Stomach (tissue), 4 donors: ENCODE measurements at regions not wholly inside any gene's neighbourhood (a gene's known extent, or its start where the extent isn't known, plus 50 kb on each side); places are given as distances from the start of the nearest gene placed in this dataset.

Experiments
- EP300 ChIP-seq: sonication (generic); formaldehyde crosslinking; IDR thresholded peaks from one replicate; pipeline ENCODE4 v1.6.1; 2017; ENCODE audit warnings: antibody characterized with exemption
- POLR2A ChIP-seq, 4 donors: fragments of 450-650 bp; IDR thresholded peaks; one replicate each; pipeline ENCODE4 v1.6.1; 2016; ENCODE audit warnings: antibody characterized with exemption in 4 of 4, control low read depth in 2 of 4, mild to moderate bottlenecking in 1 of 4, moderate library complexity in 1 of 4
- POLR2AphosphoS5 ChIP-seq, 3 donors: sonication (generic); formaldehyde crosslinking; IDR thresholded peaks; one replicate each; pipeline ENCODE4 v1.6.1; 2016; ENCODE audit warnings: antibody characterized with exemption in 3 of 3
- TF ChIP-seq, protein P1 (sequence below), 7 experiments: fragments of 450-650 bp in 4 of 7; fragments of 200-600 bp in 3 of 7; sonication (generic) in 3 of 7; IDR thresholded peaks; one replicate each; pipeline ENCODE4 v1.5.1; 2016 to 2019; ENCODE audit warnings: antibody characterized with exemption in 7 of 7, control low read depth in 2 of 7, mild to moderate bottlenecking in 1 of 7

DNA sequence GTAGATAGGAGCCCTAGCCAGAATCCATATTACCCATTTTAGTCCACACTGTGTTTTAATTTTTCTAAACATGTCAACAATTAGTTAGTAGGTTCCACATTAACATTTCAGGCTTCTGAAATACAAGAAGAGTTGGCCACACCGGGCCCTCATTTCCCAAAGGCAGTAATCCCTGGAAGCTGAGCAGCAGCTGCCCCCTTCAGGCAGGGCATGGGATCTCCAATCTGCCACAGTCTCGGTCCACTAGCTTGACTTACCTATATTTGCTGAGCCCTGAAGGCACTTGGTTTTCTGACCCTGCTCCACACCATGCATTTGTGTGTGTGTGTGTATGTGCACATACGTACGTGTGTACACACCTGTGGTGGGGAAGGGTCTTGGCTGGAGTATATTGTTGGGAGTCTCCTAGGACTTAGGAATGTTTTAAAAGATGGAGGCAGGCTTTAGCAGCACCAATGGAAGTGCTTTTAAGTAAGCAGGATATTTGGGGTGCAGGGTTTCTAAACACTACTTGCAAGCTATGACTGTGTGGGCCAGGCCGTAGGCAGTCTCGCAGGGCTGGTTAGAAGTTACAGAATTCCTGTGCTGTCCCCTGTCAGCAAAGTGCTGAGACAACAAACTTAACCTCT, 71.2 kb upstream of the SOX14 start:
- TF ChIP-seq, protein P1, sequence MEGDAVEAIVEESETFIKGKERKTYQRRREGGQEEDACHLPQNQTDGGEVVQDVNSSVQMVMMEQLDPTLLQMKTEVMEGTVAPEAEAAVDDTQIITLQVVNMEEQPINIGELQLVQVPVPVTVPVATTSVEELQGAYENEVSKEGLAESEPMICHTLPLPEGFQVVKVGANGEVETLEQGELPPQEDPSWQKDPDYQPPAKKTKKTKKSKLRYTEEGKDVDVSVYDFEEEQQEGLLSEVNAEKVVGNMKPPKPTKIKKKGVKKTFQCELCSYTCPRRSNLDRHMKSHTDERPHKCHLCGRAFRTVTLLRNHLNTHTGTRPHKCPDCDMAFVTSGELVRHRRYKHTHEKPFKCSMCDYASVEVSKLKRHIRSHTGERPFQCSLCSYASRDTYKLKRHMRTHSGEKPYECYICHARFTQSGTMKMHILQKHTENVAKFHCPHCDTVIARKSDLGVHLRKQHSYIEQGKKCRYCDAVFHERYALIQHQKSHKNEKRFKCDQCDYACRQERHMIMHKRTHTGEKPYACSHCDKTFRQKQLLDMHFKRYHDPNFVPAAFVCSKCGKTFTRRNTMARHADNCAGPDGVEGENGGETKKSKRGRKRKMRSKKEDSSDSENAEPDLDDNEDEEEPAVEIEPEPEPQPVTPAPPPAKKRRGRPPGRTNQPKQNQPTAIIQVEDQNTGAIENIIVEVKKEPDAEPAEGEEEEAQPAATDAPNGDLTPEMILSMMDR (IDR thresholded peaks at IDR 0.05) = peak in 3 of 7 experiments; percentile 15 to 23 (median 19)
- TF ChIP-seq POLR2AphosphoS5 (IDR thresholded peaks at IDR 0.05) = no peak
- TF ChIP-seq POLR2A (IDR thresholded peaks at IDR 0.05) = no peak
- TF ChIP-seq EP300 = no peak
